ENCODE measurements at regions not wholly inside any gene's neighbourhood (a gene's known extent, or its start where the extent isn't known, plus 50 kb on each side); places are given as distances from the start of the nearest gene placed in this dataset.

- DNase-seq (ENCODE audit: low spot score) = no peak
Observed at GRCh38 chr14:98120831-98121464, 1151.0 kb downstream of the BCL11B start.

DNA sequence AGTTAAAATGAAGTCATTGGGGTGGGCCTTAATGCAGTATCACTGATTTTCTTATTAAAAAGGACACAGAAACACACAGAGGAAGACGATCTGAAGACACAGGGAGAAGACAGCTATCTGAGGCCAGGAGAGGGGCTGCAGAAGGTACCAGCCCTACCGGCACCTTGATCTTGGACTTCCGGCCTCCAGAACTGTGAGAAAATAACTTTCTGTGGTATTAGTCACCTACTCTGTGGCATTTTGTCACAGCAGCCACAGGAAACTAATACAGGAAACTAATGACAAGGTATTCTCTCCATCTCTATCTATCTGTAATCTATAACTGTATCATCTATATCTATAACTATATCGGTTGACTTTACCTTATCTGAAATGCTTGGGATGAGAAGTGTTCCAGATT lies 1149.5 kb downstream of the BCL11B start:
- DNase-seq (ENCODE audit: low spot score) = no peak

DNA sequence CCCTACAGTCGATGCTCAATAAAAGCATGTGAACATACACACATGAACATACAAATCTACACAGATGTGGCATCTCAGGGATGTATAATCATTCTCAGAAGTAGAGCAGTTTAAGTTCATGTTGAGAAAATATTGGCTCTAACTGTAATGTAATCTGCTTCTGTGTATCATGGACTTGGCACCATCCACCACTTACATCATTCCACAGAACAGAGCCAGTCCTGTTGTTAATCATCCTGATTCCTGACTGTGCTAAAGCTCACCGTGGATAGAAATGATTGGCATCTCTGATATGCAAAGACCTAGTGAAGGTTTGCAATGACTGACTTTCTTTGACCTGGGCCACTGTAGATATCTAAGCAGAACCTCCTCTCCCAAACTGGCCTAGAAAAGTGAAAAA lies 1141.3 kb downstream of the BCL11B start:
- DNase-seq (ENCODE audit: low spot score) = no peak

GRCh38 chr14:98131406-98131805 lies 1140.6 kb downstream of the BCL11B start:
- peak; percentile 28 for DNase-seq (ENCODE audit: low spot score)

DNA sequence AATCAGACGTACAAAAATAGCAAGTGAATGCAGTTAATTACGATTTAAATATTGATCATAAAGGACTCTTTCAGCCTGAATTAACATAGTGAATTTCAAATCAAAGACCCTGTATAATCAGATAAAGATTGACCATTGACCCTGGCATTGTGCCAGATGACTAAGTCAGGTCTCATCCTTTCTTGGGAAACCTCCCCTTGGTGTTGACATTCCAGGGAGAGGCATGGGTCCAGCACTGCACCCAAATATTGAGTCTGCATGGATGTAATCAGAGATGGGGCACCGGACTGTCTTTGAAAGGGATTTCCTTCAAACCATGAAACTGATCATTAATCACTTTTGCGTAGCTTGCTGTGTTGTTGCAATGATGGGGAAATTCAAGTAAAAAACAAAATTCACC lies 1138.2 kb downstream of the BCL11B start:
- no peak for DNase-seq (ENCODE audit: low spot score)

DNA sequence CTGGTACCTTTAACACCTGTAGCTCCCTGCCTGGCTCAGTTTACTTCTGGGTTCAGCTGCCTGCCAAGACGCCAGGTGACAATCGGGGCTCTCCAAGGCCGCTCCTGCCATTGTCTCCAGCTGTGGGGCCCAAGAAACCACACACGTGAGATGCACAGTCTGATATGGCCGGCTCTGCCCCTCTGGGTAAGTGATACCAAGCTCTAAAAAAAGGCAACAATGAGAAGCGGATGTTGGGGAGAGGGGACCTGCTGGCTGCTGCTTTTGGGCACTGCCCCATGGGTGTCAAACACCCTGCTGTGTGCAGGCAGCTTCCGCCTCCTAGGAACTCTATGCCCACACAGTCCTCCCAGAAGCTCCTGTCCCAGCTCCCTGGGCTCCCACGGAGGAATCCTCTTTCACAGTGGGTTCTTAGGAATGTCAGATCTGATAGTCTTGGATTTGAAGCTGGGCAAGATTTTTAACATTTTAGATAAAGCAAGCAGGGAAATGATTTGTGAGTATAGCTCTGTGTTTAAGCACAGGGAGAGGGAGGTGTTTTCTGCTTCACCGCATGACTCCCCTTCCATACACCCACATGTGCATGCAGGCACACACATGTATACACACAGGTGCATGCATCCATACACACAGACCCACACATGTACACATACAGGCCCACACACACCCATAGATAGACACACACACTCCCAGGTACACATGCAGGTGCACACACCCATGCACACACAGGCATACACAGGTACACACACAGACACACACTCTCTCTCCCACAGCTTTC lies 1135.8 kb downstream of the BCL11B start:
- no peak for DNase-seq (ENCODE audit: low spot score)

DNA sequence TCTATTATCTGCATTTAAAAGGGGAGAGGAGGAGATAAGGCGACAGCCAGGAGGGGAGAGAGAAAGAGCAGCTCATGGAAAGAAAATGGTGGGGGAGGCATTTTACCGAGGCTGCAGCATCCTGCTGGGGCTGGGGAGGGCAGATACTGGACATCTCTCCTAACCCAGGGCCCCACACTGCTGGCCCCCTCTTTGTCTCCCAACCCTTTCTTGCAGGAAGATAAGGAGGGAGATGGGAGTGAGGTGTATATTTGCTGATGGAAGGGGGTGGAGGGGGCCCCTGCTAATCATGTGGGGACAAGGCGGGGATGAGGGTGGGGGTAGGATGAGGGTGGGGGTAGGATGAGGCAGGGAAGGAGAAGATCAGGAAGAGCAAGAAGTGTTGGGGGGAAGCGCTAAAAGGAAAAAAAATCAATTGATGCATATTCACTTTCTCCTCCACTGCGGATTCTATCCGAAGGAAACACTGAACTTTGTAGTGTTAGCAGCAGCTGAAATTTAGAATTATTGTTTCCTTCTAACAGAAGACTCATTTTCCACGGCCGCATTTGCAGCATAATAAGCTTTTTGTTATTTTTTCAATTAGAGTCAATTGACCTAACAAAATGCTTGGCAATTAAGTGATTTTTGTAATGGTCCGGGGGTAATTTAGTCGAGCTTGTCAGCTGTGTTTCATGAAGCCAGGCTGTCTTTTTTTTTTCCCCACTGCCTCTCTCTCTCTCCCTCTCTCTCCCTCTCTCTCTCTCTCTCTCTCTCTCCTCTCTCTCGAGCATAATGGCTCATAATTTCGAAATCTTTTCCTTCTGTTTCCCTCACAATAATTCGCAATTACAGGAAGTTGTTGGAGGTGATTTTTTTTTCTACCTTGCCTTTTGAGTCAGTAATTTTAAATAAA lies 1134.6 kb downstream of the BCL11B start:
- DNase-seq (ENCODE audit: low spot score) = no peak

DNA sequence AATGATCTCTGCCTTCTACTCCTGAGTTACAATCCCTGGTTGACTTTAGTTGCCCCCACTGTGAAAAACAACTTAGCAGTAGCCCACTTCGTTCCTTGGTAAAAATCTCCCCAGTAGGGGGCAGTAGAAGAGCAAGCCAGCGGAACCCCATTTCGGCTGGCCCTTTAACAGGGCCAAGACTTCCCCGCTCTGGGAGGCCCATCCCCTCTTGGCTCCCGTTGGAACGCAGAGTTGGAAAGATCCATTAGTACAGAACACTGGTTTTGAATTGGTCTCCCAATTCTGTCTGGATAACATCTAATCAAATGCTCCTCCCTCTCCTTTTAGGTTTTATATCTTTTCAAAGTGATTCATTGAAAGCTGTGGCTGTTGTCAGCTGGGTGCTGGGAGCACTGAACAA lies 1133.3 kb downstream of the BCL11B start:
- DNase-seq (ENCODE audit: low spot score) = peak; percentile 88

DNA sequence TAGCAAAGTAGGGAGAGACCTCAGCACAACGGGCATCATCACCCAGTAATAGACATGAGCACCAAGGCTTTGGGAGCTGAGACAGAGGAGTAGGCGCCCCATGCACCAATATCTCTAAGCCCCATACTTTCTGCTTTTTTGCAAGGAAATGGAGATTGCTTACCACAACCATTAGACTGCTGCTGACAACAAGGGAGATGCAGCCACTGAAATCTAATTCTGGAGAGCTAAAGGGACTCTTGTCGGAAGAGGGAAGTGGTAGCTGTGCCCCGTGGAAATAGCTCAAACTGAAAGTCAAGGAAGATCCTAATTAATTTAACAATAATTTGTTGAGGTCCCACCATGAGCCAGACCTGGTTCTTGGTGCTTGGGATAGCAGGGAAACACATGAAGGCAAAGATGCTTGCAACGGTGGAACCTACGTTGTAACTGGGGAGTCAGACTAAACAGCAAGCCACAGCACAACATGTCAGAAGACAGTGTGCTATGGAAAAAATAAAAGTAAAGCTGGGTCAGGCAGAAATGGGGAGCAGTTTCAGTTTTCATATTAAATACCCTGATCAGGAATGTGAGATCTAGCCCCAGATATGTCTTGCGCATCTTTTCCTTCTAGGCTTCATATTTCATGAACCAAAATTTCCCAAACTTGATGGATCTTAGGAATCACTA lies 1131.0 kb downstream of the BCL11B start:
- DNase-seq (ENCODE audit: low spot score) = no peak

DNA sequence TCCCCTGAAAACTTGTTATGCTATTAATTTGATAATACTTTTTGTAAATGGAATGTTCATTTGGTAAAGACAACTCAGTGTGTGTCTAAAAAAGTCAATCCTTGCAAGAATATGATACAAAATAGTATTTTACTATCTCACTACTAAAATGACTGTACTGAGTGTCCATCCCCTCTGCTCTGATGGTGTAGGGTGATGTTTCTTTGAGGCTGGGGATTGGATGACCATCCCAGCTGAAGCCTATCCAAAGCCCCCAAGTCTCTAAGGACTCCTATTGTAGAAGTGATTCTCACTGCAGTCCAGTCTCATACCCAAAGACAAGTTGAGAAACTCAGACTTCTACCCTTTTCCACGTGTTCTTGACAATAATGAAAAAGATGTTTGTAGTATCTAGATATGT lies 1128.4 kb downstream of the BCL11B start:
- DNase-seq (ENCODE audit: low spot score) = no peak

DNA sequence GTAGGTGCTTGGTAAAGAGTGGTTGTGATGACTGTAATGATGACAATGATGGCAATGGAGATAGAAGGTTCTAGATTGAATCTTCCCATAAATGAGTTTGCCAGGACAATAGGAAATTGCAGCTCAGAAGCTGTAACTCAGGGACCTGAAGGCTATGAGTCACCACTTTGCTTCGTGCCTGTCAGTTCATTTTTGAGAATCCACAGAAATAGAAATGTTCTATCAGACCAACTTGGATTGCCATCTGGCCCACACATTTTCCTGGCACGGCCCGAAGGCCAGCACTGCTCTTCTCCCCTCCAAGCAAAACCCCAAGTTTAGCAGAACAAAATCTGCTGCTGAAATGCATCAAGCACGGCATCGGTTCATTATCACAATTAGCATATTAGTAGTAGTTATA lies 1127.0 kb downstream of the BCL11B start:
- DNase-seq (ENCODE audit: low spot score) = no peak

- DNase-seq (ENCODE audit: low spot score) = no peak
Observed at GRCh38 chr14:98146416-98146815, 1125.6 kb downstream of the BCL11B start.

DNA sequence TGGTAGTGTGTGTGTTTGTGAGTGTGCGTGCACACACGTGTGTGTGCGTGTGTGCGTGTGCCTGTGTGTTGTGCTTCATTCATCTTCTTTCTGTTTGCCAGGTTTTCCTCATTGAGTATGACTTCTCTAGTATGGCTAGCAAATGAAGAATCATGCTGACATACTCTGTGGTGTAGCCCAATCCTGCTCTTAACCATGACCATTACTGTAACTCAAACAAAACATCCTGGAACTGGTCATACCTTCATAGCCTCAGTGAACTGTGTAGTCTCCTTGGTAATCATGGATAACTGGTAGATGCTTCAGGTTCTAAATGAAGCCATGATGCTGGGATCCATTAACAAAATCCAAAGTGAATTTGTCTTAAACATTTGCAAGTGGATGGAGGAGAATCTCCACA lies 1117.7 kb downstream of the BCL11B start:
- no peak for DNase-seq (ENCODE audit: low spot score)

GRCh38 chr14:98156411-98156810 lies 1115.6 kb downstream of the BCL11B start:
- no peak for DNase-seq (ENCODE audit: low spot score)

DNA sequence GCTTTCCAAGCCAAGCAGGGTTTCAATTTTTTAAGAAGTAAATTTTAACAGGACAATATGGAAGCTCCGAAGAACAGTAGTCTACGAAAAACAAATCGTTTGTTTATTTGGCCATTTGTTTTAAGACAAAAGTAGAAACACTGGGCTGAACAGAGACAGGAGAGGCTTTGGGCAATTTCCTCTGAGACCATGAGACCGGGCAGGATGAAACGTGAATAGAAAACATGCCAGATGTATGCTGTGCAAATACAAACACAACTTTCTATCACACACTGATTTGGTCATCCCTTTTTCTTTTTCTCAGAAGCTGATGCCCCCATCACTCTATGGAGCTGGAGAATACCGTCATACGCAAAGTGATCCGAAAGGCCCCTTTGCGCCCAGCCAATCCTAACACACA lies 1111.1 kb downstream of the BCL11B start:
- no peak for DNase-seq (ENCODE audit: low spot score)

- DNase-seq (ENCODE audit: low spot score) = no peak
Observed at GRCh38 chr14:98161356-98161755, 1110.6 kb downstream of the BCL11B start.

DNA sequence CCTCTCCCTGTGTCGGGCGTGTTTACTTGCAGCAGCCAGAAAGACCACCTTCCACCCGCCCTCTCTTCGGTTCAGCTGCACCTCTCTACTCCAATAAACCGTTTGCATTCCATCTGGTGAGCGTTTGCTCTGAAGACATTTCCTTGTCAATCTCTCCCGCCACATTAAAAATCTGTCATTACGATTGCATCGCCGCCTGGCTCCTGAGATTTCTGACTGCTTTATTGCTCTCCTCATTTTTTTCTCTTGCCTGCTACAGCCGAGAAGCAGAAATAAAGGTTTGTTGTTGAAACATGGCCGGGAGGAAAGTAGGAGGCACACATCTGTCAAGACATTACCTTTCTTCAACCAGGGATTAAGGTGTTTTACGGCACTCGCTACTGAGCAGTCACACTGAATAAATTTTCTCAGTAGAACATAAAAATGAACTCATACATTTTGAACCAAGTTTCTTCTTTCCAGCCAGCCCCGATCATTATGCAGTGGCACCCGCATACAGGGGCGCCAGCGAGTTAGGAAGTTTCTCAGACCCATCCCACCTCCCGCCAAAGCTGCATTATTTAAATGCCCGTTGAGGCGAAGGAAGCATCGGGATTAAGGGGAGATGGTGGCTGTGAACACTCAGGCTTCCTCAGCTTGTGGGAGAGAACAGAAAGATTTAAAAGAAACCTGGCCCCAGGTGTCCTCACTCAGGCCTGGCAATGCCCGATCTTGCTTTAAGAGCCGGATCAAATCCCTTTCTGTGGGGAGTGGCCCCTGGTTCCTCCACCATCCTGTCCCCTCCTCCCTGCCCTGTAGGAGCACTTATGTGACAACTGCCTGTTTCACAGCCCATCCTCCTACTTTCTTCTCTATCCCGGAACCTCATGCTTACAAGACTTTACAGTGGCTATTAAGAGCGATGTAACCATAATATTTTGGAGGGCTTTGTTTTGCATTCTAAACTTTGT lies 1108.9 kb downstream of the BCL11B start:
- DNase-seq (ENCODE audit: low spot score) = no peak

- no peak for DNase-seq (ENCODE audit: low spot score)
Observed at GRCh38 chr14:98163873-98164272, 1108.1 kb downstream of the BCL11B start.

DNA sequence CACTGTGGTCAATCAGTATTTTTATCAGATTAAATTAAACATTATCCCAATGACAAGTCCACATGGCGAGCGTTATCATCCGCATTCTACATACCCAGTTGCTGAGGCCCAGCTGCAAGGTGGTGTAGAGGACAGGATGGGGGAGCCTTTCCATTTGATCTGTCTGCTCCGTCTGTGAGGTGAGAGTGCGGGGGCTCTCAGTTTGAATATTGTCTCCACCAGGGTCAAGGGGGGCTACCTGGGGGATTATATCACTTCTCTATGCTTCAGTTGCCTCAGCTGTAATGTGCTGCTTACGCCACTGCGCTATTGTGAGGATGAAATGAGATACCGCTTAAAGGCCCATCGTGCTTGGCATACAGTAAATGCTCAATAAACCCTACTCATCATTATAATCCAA lies 1106.0 kb downstream of the BCL11B start:
- DNase-seq (ENCODE audit: low spot score) = no peak

- DNase-seq (ENCODE audit: low spot score) = no peak
Observed at GRCh38 chr14:98167275-98167674, 1104.7 kb downstream of the BCL11B start.

DNA sequence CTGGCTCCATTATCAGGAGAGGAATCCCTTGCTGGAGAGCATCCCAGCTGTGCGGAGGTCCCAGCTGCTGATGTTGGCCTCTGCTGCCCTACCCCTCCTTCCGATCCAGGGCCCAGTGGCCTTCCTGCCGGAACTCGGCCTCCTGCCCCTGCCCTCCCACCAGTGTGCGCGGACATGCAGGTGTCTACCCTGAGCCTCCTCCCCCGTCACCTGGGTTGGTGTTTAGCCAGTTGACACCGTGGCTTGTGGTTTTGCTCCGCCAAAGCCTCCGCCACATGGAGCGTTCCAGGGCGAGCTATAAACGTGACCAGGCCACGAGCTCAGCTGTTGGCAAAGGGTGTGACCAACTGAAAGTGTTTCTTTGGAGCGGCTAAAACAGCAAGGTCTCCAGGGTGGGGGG lies 1104.3 kb downstream of the BCL11B start:
- DNase-seq (ENCODE audit: low spot score) = no peak
